HUES64 (cell line): ENCODE measurements at regions not wholly inside any gene's neighbourhood (a gene's known extent, or its start where the extent isn't known, plus 50 kb on each side); places are given as distances from the start of the nearest gene placed in this dataset.

ENCODE experiments used
- H3K27ac ChIP-seq: 2 replicates; pipeline ENCODE4 v1.7.0; 2013; ENCODE audit warnings: low read depth, low read length, inconsistent platforms
- H3K27me3 ChIP-seq: 2 replicates; pipeline ENCODE4 v1.6.1; 2013; ENCODE audit warnings: mild to moderate bottlenecking, low read length; ENCODE audit not compliant: insufficient read depth
- H3K36me3 ChIP-seq: 2 replicates; pipeline ENCODE4 v1.6.1; 2013; ENCODE audit warnings: mild to moderate bottlenecking, low read length; ENCODE audit not compliant: insufficient read depth
- H3K4me1 ChIP-seq: 2 replicates; pipeline ENCODE4 v1.6.1; 2013; ENCODE audit warnings: mild to moderate bottlenecking, low read length, moderate library complexity; ENCODE audit not compliant: insufficient read depth
- H3K4me3 ChIP-seq: 2 replicates; pipeline ENCODE4 v1.5.1; 2013; ENCODE audit warnings: mild to moderate bottlenecking, low read length, moderate library complexity
- H3K9ac ChIP-seq: 2 replicates; pipeline ENCODE4 v1.6.1; 2013; ENCODE audit warnings: mild to moderate bottlenecking, low read depth, low read length
- H3K9me3 ChIP-seq: 2 replicates; pipeline ENCODE4 v1.6.1; 2013; ENCODE audit warnings: low read depth, low read length; ENCODE audit not compliant: insufficient read depth
- WGBS: fragments of 150-250, 120-280 bp; methylation state at CpG from one replicate; pipeline ENCODE4 v1.1.7; 2013; ENCODE audit warnings: missing lambda C conversion rate; 5-methylcytosine and 5-hydroxymethylcytosine counted together

DNA sequence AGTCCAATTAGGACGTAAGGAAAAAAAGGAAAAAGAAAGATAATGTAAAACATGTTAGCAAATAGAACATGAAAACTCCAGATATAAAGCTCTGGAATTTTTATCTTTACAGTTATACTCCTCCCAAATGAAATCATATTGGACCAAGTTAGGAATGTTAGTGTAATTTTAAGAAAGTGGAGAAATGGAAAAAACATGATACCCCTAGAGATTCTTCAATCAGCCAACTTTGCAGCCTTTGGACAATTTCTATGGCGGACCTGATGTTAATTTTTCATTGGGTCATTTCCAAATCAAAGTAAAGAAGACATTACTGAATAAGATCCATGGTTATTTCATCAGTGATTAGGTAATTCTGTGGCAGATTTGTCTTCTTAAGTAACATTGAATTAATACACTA is 748.7 kb downstream of the RFPL4B start:
- H3K27ac ChIP-seq, result no peak overlapping the region
- no peaks in the 10 kb centered on the region for H3K9me3 ChIP-seq
- H3K36me3 ChIP-seq, result no peaks in the 10 kb centered on the region
- H3K4me3 ChIP-seq, result no peak overlapping the region
- 0 out of 2 replicates have a peak, but pooled peaks cover 4% of the 10 kb centered on the region for H3K4me1 ChIP-seq
- WGBS, result 100% methylated on average over 1 of the region's 2 CpGs
- H3K27me3 ChIP-seq, result no peaks in the 10 kb centered on the region
- no peak overlapping the region for H3K9ac ChIP-seq

- Histone ChIP-seq H3K27ac (no peak overlapping the region), H3K36me3 (no peaks in the 10 kb centered on the region), H3K4me1 (no peaks in the 10 kb centered on the region), H3K4me3 (no peak overlapping the region), H3K9me3 (no peaks in the 10 kb centered on the region), H3K27me3 (no peaks in the 10 kb centered on the region), H3K9ac (no peak overlapping the region)
- WGBS, result 98% methylated on average over 4 of the region's 4 CpGs
Measured at GRCh38 chr6:113102761-113103160, 754.4 kb upstream of the MARCKS start.

- Histone ChIP-seq H3K27ac (no peak overlapping the region), H3K4me1 (no peaks in the 10 kb centered on the region), H3K9me3 (no peaks in the 10 kb centered on the region), H3K27me3 (no peaks in the 10 kb centered on the region), H3K9ac (no peak overlapping the region), H3K36me3 (no peaks in the 10 kb centered on the region), H3K4me3 (no peak overlapping the region)
- 89% methylated on average over 2 of the region's 4 CpGs for WGBS
Measured at GRCh38 chr6:113103634-113104361, 753.3 kb upstream of the MARCKS start.

GRCh38 chr6:113104541-113104940 is 752.6 kb upstream of the MARCKS start:
- Histone ChIP-seq H3K9me3 (0 out of 2 replicates have a peak, but pooled peaks cover 4% of the 10 kb centered on the region), H3K27ac (no peak overlapping the region)

DNA sequence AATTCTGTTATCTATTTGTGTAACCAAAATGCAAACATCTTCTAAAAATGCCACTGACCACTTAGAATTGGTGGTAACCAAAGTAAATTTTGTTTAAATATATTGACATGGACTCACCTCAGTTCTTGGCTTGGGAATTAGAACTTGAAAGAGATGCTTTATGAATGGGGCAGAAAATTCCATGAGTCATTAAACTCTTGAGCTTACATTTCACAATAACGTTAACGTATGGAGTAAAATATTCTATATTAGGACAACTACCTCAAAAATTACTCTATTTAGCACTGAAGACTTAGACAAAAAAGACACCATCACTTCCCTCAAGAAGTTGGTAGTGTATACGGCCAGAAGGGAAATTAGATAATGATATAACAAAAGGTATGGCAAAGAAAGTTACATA is 752.2 kb upstream of the MARCKS start:
- Histone ChIP-seq H3K9ac (no peak overlapping the region), H3K4me1 (no peaks in the 10 kb centered on the region), H3K27me3 (no peaks in the 10 kb centered on the region), H3K27ac (no peak overlapping the region), H3K4me3 (no peak overlapping the region), H3K9me3 (0 out of 2 replicates have a peak, but pooled peaks cover 4% of the 10 kb centered on the region), H3K36me3 (no peaks in the 10 kb centered on the region)
- WGBS, result 100% methylated on average over 1 of the region's 3 CpGs

More at GRCh38 chr6:113104541-113104940, 752.6 kb upstream of the MARCKS start:
- no peaks in the 10 kb centered on the region for H3K27me3 ChIP-seq
- 89% methylated on average over 4 of the region's 4 CpGs for WGBS
- no peak overlapping the region for H3K4me3 ChIP-seq
- no peaks in the 10 kb centered on the region for H3K36me3 ChIP-seq
- no peaks in the 10 kb centered on the region for H3K4me1 ChIP-seq
- H3K9ac ChIP-seq, result no peak overlapping the region

DNA sequence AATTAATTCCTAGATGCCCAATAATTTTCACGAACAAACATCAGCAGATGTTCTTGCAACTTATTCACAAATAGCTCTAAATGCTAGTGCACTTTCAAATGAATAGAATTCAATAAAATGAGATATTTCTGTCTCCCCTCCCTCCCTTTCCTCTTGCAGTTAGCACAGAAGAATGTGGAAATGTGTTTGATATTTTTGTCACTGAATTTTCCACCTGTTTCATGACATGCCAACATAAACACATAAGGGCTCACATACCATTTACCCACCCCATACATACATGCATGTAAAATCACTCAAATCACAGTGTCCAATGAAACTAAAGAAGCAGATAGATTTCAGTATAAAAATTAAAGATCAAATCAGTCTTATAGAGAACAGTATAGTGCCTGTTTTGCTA is 746.9 kb upstream of the MARCKS start:
- no peaks in the 10 kb centered on the region for H3K4me1 ChIP-seq
- H3K9me3 ChIP-seq, result 0 out of 2 replicates have a peak, but pooled peaks cover 4% of the 10 kb centered on the region
- H3K4me3 ChIP-seq, result no peak overlapping the region
- WGBS, result no CpG with 5 or more reads among the region's 1 CpG
- no peaks in the 10 kb centered on the region for H3K27me3 ChIP-seq
- no peak overlapping the region for H3K9ac ChIP-seq
- H3K27ac ChIP-seq, result no peak overlapping the region
- no peaks in the 10 kb centered on the region for H3K36me3 ChIP-seq

DNA sequence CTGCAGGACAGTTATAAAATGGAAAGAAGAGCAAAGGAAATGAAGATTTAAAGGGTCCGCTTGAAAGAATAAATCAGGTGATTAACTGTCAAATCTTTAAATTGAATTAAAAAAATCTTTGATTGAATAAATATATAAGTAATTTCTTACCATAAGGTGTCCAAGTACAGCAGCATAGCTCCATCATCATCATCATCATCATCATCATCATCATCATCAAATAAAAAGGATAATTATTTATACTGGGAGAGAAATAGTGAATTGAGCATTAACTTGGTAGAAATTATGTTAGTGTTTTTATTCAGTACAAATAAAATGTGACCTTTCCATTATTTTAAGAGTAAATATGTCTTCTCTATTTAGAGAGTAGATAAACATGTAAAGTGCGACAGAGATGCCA is 745.6 kb upstream of the MARCKS start:
- no peak overlapping the region for H3K27ac ChIP-seq
- H3K36me3 ChIP-seq, result no peaks in the 10 kb centered on the region
- H3K27me3 ChIP-seq, result no peaks in the 10 kb centered on the region
- 88% methylated on average over 2 of the region's 2 CpGs for WGBS
- no peak overlapping the region for H3K9ac ChIP-seq
- no peaks in the 10 kb centered on the region for H3K4me1 ChIP-seq
- 0 out of 2 replicates have a peak, but pooled peaks cover 4% of the 10 kb centered on the region for H3K9me3 ChIP-seq
- H3K4me3 ChIP-seq, result no peak overlapping the region

- Histone ChIP-seq H3K9me3 (0 out of 2 replicates have a peak, but pooled peaks cover 4% of the 10 kb centered on the region), H3K36me3 (no peaks in the 10 kb centered on the region), H3K4me1 (no peaks in the 10 kb centered on the region), H3K27me3 (no peaks in the 10 kb centered on the region), H3K27ac (no peak overlapping the region), H3K4me3 (no peak overlapping the region), H3K9ac (no peak overlapping the region)
- 76% methylated on average over 2 of the region's 2 CpGs for WGBS
Measured at GRCh38 chr6:113112086-113112485, 745.1 kb upstream of the MARCKS start.

DNA sequence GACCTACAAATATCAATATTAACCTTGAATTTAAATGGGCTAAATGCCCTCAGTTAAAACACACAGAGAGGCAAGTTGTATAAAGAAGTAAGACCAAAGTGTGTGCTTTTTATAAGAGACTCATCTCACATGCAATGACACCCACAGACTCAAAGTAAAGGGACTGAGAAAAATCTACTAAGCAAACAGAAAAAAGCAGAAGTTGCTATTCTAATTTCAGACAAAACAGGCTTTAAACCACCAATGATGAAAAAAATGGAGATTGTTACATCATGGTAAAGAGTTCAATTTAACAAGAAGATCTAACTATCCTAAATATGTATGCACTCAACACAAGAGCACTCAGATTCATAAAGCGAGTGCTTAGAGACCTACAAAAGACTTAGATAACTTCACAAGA is 741.9 kb upstream of the MARCKS start:
- H3K4me3 ChIP-seq, result no peak overlapping the region
- H3K27ac ChIP-seq, result no peak overlapping the region
- 100% methylated on average over 1 of the region's 1 CpG for WGBS

GRCh38 chr6:113120224-113120581 is 736.9 kb upstream of the MARCKS start:
- H3K4me3 ChIP-seq, result no peak overlapping the region
- H3K9me3 ChIP-seq, result no peaks in the 10 kb centered on the region
- H3K9ac ChIP-seq, result no peak overlapping the region
- peaks cover 9% of the 10 kb centered on the region; the same call in 1 of the 2 replicates for H3K4me1 ChIP-seq
- H3K27ac ChIP-seq, result no peak overlapping the region
- H3K36me3 ChIP-seq, result no peaks in the 10 kb centered on the region
- no peaks in the 10 kb centered on the region for H3K27me3 ChIP-seq
- 88% methylated on average over 1 of the region's 2 CpGs for WGBS

More for the DNA sequence above, 741.9 kb upstream of the MARCKS start:
- no peaks in the 10 kb centered on the region for H3K36me3 ChIP-seq
- no peaks in the 10 kb centered on the region; the same call in 1 of the 2 replicates for H3K4me1 ChIP-seq
- H3K27me3 ChIP-seq, result no peaks in the 10 kb centered on the region
- H3K9me3 ChIP-seq, result no peaks in the 10 kb centered on the region
- H3K9ac ChIP-seq, result no peak overlapping the region

DNA sequence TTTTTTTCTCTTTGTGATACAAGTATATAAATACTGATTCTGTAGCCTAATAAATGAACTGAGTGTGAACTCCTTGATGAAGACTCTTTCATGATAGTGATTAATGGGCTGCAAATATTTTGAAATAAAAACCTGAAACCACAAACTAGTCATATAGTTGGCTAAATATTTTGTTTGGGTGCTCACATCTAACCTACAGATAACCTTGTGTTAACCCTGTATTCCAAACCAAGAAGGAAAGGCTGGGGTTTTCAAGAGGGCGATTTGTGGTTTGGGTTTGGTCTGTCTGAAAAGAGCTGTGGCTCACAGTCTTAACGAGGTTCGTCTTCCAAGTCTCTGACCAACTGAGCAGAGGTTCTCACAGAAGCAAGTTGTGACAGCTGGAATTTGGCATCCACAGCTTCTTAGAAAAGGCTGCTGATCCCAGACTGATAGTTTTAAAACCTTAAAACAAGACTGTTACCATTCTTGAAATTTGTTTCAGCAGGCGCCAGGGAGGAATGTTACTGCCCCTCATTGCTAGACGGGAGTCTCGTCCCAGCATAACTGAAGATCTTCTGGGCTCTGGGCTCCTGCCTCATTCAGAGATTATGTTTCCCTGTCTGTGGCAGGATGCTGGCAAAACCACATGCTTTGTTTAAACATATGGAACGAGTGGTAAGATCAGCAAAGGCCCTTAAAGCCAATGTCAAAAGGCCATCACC is 736.4 kb upstream of the MARCKS start:
- H3K4me1 ChIP-seq, result peaks cover 9% of the 10 kb centered on the region; the same call in 1 of the 2 replicates
- H3K27me3 ChIP-seq, result no peaks in the 10 kb centered on the region
- H3K36me3 ChIP-seq, result no peaks in the 10 kb centered on the region
- no peaks in the 10 kb centered on the region for H3K9me3 ChIP-seq
- no peak overlapping the region for H3K27ac ChIP-seq
- 84% methylated on average over 7 of the region's 7 CpGs for WGBS
- no peak overlapping the region for H3K4me3 ChIP-seq
- H3K9ac ChIP-seq, result no peak overlapping the region
